ENCODE measurements at regions not wholly inside any gene's neighbourhood (a gene's known extent, or its start where the extent isn't known, plus 50 kb on each side); places are given as distances from the start of the nearest gene placed in this dataset.

DNA sequence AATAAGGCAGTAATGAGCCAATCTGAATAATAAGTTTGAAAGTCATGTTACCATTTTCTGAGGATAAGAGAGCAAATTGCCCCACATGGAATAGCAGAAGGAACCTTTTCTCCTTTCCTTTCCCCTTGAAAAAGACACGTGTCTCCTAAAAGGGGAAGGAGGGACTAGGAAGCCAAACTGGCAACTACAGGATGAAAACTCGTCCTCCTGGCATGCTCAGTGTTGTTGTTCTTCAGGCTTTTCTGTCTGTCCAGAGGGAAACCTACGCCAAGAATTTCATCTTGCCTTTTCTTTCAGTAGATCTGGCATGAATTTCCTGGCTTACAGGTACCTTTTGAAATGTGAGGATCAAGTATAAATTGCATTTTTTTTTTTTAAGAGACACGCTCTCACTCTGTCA is 355.9 kb upstream of the TLE4 start:
- no peak for DNase-seq (ENCODE audit: insufficient read length, low spot score)
- FAIRE-seq, result no peak

DNA sequence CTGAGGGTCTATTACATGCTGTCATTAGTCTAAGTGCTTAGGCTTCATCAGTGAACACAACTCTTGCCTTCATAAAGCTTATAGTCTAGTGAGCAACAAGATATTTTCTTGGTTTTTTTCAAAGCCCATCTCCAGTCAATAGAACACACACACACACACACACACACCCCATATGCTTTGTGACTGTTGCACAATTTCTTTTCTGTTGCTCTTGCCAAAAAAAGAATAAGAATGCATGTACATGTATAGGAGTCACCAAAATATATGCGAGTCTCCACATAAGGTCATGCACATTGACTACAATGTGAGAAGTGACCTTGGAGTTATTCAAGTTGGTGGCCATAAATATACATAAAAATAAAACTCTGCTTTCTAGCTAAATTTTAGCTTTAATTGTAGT is 351.5 kb upstream of the TLE4 start:
- FAIRE-seq (no peak), DNase-seq (ENCODE audit: insufficient read length, low spot score) (no peak)

DNA sequence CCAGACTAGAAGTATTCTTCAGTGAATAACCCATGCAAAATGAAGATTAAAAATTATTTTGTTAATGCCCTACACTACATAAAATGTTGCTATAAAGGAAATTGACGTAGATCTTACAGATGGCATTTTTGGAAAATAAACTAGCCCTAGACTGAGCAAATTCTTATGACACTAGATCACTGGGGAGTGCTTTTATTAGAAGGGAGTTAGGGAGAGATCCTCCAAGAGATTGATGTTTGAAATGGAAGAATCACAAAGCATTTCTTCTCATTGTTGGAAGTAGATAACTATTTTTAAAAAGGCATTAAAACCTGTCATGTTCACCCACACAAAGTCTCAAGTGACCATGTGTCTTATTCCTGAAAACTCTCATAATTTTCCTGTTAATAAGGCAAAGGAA is 351.1 kb upstream of the TLE4 start:
- FAIRE-seq (no peak), DNase-seq (ENCODE audit: insufficient read length, low spot score) (no peak)

DNA sequence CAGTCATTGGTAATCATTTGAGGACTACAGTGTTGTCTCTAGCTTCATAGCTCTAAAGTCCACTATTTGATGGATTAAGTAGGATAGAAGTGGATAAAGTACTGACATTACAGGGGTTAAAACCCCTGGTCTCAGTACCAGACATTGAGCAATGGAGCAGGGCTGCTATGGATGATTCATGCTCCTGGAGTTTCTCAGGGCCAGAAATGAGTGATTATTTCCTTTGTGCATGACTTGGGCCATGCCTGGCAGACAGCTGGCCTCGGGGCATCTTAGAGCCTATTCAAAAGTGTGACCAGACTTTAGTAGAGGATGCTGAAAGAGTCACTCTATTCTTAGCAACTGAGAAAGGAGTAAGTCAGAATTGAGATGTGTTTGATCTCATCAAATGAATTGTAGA is 350.7 kb upstream of the TLE4 start:
- DNase-seq (ENCODE audit: insufficient read length, low spot score) (peak; percentile 62), FAIRE-seq (no peak)

DNA sequence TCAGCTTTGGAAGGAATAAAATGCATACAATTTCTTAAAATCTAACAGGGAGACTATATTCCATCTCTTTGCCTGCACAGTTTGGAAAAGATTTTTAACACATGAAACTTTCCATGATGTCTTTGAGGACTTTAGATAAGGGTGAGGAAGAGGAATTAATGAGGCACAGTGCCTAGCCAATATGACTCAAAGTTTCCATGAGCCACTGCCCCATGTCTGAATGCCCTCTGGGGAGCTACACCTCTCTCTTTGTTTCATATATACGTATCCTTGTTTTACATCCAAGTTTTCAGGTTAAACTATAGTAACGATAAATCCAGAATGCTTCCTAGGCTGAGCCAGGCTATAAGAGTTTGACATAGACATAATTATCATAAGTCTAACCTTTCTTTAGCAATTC is 349.3 kb upstream of the TLE4 start:
- FAIRE-seq, result no peak
- DNase-seq (ENCODE audit: insufficient read length, low spot score), result no peak

DNA sequence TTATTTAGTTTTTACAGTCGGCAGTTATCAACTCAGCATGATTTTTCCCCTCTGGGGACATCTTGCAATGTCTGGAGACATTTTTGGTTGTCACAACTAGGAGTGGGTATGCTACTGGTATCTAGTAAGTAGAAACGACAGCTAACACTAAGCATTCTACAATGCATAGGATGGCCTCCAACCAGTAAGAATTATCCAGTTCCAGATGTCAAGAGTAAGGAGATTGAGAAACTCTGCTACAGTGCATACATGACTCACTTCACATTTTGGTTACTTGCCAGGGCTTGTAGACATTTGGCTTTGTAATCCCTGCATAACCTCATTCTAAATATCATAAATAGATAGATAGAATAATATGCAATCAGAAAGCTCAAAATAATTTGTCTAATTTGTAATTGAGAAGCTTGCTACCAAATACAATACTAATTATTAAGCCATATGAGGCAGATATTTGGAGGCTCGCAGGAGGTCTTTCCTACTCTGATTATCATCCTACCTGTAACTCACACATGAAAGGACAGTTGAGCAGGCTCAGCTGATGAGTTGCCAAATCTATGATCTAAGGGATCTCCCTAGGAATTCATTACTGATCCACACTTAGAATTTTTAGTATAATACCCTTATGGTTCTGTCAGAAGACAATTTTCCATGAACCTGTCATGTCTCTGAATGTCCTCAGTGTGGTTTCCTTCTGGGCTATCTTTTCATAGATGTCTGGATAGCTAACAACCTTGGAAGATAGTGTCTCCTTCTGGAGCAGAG is 346.9 kb upstream of the TLE4 start:
- FAIRE-seq, result no peak
- DNase-seq (ENCODE audit: insufficient read length, low spot score), result peak; percentile 22

DNA sequence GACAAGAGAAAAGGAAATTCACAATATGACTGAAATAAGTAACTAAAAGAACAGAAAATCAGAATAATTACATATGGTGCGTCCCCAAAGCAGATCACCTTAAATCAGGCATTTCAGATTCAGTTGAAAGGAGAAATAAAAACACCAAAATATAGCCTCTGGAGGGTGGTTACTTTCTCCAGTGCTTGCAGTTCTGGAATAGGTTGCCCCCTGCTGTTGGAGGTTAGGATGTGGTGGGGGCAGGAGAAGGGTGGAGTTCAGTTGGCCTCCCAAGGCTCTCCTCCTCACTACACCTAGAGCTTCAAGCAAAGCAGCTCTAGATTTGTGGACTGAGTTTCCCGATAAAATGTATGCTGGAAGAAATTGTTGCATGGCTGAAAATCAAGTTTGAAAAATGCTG is 338.2 kb upstream of the TLE4 start:
- FAIRE-seq (no peak), DNase-seq (ENCODE audit: insufficient read length, low spot score) (no peak)

DNA sequence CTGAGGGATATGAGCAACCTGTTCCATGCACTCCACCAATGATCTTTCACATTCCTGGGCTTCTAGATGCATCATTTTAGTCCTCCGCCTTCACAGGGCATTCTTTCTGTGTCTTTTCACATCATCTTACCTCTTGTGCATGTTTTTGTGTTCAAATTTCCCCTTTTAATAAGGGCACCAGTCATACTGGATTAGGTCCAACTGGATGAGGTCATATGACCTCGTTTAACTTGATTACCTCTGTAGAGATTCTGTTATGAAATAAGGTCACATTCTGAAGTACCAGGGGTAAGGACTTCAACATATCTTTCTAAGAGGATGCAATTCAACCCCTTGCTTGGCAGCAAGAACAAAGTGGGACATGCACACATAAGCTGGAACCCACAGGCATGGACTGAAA is 335.3 kb upstream of the TLE4 start:
- no peak for FAIRE-seq
- DNase-seq (ENCODE audit: insufficient read length, low spot score), result no peak

DNA sequence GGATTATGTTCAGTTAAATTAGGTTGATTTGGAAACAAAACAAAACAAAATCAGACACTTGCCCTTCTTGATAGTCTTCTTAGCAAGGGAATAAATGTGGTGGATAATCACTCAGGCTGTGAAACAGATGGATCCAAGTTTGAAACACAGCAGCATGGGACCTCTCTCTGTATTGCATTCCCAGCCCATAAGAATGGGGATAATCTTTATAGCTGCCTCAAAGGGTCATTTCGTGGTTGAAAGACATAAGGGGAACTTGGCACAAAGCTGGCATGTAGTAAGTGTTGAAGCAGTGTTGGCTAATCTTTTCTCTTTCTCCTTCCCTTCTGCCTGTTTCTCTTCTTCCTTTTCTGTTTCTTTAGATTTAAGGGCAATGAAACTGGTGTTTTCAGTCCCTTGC is 333.9 kb upstream of the TLE4 start:
- DNase-seq (ENCODE audit: insufficient read length, low spot score) (no peak), FAIRE-seq (no peak)

DNA sequence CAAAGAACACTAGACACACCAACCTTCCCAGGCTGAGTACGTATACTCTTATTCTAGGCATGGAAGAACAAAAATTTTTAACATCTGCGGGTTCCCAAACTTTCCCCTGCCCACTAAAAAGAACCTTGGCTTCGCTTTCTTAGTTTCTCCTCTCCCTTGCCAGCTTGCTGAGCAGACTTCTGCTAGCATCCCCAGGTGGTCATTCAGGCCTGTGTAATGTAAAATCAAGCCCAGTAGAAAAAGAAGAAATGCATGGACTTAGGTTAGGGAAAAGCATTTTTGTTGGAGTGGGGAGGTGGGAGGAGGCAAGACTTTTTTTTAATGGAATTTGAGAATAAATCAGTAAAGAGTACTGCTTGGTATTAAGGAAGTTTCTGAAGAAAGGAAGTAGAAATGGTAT is 331.0 kb upstream of the TLE4 start:
- FAIRE-seq (no peak), DNase-seq (ENCODE audit: insufficient read length, low spot score) (no peak)

DNA sequence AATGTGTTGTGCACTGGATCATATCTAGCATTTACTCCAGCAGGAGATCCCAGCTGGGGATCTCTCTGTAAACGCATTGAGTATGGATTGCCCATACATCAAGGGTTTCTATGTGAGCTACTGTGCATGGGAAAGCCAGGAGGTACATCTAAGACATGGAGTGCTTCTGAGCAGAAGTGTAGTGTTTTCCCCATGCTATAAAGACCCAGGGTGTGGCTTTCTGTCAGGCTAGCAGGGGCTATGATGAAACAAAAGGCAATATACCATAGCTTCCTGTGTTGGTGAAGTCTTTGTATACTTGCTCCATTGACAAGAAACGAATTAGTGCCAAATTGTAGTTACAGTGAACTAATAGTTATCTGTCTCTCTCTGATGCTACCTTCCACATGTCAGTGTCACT is 329.3 kb upstream of the TLE4 start:
- no peak for FAIRE-seq
- no peak for DNase-seq (ENCODE audit: insufficient read length, low spot score)

DNA sequence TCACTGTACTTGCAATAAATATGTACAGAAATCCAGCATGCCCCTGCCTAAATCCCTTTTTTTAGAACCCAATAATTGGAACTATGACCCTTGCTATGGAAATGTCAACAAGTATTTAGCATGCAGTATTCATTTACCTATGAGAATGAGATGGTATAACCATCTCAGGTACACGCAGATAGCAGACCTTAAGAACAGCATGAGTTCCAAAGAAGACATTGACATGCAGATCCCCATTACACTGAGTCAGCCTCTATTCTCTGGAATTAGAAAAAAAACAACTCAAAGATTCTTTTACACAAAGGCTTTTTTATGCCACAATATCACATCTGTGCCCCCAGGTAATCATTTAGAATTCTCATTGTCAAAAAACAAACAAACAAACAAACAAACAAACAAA is 325.6 kb upstream of the TLE4 start:
- DNase-seq (ENCODE audit: insufficient read length, low spot score) (no peak), FAIRE-seq (no peak)

DNA sequence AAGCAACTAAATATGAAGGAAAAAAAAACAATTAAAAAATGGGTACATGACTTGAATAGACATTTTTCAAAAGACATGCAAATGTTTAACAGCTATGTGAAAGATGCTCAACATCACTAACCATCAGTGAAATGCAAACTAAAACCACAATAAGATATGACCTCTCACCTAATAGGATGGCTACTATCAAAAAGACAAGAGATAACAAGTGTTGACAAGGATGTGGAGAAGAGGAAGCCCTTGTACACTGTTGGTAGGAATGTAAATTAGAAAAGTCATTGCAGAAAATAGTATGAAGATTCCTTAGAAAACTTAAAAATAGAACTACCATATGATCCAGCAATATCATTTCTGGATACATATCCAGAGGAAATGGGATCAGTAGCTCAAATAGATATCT is 324.7 kb upstream of the TLE4 start:
- FAIRE-seq, result no peak
- DNase-seq (ENCODE audit: insufficient read length, low spot score), result no peak

DNA sequence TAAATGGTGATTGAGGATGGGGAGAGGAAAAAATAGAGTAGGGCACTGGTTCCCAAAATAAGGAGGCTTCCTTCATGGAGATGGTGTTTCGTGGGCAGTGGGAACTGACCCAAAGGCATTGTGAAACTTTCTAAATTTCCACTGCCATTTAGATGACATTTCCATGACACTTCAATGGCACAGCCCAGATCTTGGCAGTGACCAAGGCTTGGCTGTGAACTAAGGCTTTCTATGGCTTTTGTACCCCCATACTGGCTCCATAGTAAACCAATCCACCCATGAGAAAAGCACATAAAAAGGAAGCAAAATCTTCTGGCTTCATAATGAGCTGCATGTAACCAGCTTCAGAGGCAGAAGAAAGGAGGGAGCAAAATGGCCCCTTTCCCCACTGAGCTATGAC is 321.0 kb upstream of the TLE4 start:
- no peak for DNase-seq (ENCODE audit: insufficient read length, low spot score)
- FAIRE-seq, result no peak

DNA sequence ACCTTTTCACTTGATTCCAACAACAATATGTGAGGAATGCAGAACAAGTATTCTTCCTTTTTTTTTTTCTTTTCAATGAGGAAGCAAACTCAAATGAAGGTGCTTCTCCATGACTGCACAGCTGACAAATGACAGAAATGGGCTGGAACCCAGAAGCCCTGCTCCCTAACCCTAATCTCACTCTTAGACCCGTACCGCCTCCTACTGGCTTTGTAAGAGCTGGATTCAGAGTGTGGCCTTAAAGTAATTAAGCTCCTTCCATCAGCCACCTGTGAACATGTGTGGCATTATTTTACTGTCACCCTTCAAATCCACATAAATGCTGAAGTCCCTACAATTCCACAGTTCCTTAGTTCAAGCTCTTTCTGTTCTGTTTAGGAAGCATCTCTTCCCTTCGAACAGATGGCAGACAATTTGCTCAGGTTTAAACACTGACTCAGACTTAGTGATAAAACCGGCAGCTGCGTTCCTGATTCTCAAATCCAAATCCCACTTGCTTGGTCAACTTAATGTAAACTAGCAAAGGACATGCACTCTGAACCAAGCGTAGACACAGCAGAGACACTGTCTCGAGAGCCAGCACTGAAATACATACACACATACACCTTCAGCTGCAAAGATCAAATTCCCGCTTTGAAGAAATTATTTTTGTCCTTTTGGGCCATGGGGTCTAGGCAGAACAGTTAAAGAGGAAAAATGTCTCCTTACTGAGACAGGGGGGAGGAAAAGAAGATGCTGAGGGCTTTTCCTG is 316.7 kb upstream of the TLE4 start:
- no peak for FAIRE-seq
- no peak for DNase-seq (ENCODE audit: insufficient read length, low spot score)

DNA sequence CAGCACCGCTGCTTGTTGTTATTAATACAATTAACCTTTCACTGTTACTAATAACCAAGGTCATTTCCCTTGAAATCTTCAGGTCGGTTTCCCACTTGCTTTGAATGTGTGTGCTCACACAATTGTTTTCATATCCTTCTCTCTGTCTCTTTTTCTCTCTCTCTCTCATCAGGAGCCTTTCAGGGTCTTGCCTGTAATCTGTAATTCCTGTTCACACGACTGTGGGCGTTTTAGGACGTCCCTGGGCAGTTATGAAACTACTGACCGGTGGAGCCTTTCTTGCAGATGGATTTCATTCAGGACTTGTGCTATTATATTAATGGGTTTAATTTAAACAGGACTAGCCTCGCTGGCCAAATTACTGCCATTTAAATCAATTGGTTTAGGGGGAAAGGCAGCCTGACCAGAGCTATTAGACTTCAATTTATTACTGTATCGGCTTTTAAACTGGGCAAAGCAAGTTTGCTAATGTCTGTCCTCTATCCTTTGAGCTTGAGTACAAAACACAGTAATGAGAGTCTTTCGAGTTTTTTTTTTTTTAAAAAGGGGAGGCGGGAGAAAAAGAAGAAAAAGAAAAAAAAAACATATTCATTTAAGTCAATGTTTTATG is 316.0 kb upstream of the TLE4 start:
- FAIRE-seq (no peak), DNase-seq (ENCODE audit: insufficient read length, low spot score) (no peak)

DNA sequence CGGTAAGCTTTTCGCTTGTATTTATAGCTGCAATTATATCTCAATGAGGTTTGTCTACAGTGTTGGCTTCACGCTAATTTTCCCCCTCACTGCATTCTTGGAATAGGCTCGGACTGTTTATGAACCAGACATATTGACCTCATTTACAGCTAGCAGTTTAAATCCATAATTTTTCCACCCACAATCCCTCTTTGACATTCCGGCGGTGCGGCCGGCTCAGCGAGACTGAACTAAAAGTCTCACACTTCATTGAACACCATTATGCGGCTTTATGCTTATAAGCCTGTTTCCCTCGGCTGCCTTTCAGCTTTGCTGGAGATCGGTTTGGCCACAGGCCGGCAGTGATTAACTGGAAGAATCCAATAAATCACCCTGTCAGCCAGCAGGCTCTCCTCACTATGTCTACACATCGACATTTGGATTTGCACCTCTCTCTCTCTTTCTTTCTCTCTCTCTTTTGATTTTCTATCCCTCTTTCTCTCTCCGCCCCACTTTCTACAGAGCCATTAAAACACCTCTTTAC is 315.0 kb upstream of the TLE4 start:
- FAIRE-seq (no peak), DNase-seq (ENCODE audit: insufficient read length, low spot score) (peak; percentile 48)

DNA sequence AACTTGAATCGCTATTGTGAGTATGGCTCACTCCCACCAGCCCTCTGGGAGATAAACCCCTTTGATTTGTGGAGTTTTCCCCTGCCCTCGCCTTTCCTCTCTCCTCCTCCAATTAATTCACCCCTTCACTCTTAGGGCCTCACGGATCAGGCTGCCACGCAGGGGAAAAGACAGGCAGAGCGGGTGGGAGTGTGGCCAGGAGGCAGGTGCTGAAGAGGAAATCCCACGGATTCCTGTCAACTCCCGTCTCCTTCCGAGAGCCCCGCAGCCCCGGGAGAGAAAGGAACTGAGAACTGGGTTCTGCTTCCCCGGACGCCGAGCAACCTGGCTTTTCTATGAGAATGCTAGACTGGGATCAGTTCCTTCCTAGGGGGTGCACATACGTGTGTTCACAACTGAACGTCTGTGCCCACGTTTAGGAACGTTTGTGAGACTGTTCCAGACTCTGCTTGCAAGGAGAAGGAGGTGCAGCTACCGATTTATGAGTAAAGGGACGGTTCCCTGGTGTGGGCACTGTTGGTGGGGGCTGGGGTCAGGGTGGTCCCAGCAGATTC is 314.5 kb upstream of the TLE4 start:
- no peak for FAIRE-seq
- peak; percentile 5 for DNase-seq (ENCODE audit: insufficient read length, low spot score)

DNA sequence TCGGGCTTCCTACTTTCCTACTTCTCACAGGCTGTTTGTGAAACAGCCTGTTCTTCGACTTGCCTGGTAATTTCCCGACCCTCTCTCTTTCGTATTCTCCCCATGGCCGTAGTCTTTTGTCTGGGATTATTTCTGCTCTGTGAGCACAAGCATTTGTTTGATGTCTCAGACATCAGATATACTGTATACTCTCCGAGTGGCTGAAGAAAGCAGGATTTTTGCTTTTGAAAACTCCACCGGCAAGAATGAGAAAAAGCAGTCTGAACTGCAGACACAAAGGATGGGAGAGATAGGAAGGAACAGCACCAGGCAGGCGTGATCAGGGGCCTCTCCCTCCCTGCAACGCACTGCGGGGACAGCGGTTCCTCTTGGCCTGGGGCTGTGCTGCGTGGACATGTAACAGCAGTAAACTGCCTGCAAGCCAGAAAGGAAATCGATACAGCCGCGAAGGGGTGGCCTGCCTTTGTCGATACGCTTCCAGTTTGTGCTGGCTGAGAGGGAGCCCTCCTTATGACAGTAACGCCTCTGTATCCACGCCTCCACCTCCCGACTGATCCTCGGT is 313.9 kb upstream of the TLE4 start:
- FAIRE-seq (no peak), DNase-seq (ENCODE audit: insufficient read length, low spot score) (no peak)

DNA sequence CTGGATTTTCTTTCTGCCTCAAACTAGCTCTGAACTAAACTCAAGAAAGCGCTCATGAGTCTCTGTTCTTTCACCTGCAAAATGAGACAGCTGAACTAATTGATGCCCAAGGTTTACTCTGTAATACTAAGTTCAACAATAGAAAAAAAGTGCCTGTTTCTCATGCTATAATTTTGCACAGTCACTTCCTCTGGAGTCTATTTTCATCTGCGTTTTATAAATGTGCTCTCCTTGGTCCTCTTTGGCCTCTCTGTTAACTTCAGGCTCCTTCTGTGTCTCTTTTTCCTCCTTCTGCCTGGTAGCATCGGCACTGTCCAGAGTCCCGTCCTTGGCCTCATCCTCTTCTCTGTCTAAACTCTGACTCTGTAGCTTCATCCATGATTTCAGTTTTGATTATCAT is 311.9 kb upstream of the TLE4 start:
- DNase-seq (ENCODE audit: insufficient read length, low spot score) (no peak), FAIRE-seq (no peak)

DNA sequence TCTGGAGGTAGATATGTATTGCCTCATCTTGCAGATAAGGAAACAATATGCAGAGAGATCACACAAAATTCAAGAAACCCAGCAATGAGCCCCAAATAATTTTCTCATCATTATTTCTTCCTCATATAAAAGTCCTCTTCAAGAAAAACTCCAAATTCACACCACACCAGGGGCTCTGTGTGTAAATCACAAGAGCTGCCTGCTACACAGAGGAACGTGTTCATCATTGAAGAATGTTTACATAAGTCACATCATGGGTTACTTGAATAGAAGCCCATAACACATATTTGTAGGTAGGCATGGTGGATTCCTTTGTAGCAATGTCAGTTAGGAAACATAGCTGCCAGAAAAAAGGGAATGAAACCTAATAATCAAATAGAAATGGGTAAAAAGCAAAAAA is 308.1 kb upstream of the TLE4 start:
- DNase-seq (ENCODE audit: insufficient read length, low spot score) (no peak), FAIRE-seq (no peak)

All from HTR-8/SVneo (cell line).